ENCODE measurements at regions not wholly inside any gene's neighbourhood (a gene's known extent, or its start where the extent isn't known, plus 50 kb on each side); places are given as distances from the start of the nearest gene placed in this dataset.
A peak's percentile ranks its signal among the peaks of the same experiment; 100 is the strongest.
"Not testable (repeated sequence)": the region's sequence is repeated elsewhere in the genome, so short reads cannot be mapped to it uniquely, and the experiment has no call there.

- DNase-seq (no peak), ATAC-seq (ENCODE audit: insufficient read depth, low read depth) (no peak)
- Histone ChIP-seq H3K27ac (ENCODE audit: low read length) (no peak overlapping the region), H4K20me1 (ENCODE audit: insufficient read depth, low read length) (no peaks in the 10 kb centered on the region), H3K4me1 (ENCODE audit: insufficient read depth, low read length) (no peaks in the 10 kb centered on the region), H3K9me3 (ENCODE audit: insufficient read depth, low read length, severe bottlenecking) (peaks cover 3% of the 10 kb centered on the region), H3K79me2 (ENCODE audit: insufficient read depth, low read length) (no peaks in the 10 kb centered on the region), H3K4me3 (ENCODE audit: low read depth in 1 of 2, low read length in 2 of 2) (no peak overlapping the region), H3K9ac (ENCODE audit: low read depth, low read length) (no peak overlapping the region), H2AFZ (ENCODE audit: low read depth, low read length) (no peak overlapping the region), H3K36me3 (ENCODE audit: insufficient read depth, low read length) (no peaks in the 10 kb centered on the region), H3K27me3 (ENCODE audit: insufficient read depth, low read length, poor library complexity) (no peaks in the 10 kb centered on the region), H3K4me2 (ENCODE audit: insufficient read depth, low read length) (no peak overlapping the region)
- TF ChIP-seq CTCF (IDR thresholded peaks at IDR 0.05; ENCODE audit: borderline replicate concordance, extremely low read depth, low read length, poor library complexity, severe bottlenecking) (no peak), EZH2 (IDR thresholded peaks at IDR 0.05; ENCODE audit: borderline replicate concordance, low read depth, low read length, severe bottlenecking) (no peak)
Measured at GRCh38 chr5:42315214-42315613, 108.0 kb upstream of the GHR start.

- Histone ChIP-seq H3K4me2 (ENCODE audit: insufficient read depth, low read length) (no peak overlapping the region), H3K9ac (ENCODE audit: low read depth, low read length) (no peak overlapping the region), H4K20me1 (ENCODE audit: insufficient read depth, low read length) (no peaks in the 10 kb centered on the region), H2AFZ (ENCODE audit: low read depth, low read length) (no peak overlapping the region), H3K79me2 (ENCODE audit: insufficient read depth, low read length) (no peaks in the 10 kb centered on the region), H3K27me3 (ENCODE audit: insufficient read depth, low read length, poor library complexity) (no peaks in the 10 kb centered on the region), H3K4me1 (ENCODE audit: insufficient read depth, low read length) (no peaks in the 10 kb centered on the region), H3K9me3 (ENCODE audit: insufficient read depth, low read length, severe bottlenecking) (peaks cover 3% of the 10 kb centered on the region), H3K27ac (ENCODE audit: low read length) (no peak overlapping the region), H3K36me3 (ENCODE audit: insufficient read depth, low read length) (no peaks in the 10 kb centered on the region), H3K4me3 (ENCODE audit: low read depth in 1 of 2, low read length in 2 of 2) (no peak overlapping the region)
- TF ChIP-seq CTCF (IDR thresholded peaks at IDR 0.05; ENCODE audit: borderline replicate concordance, extremely low read depth, low read length, poor library complexity, severe bottlenecking) (no peak), EZH2 (IDR thresholded peaks at IDR 0.05; ENCODE audit: borderline replicate concordance, low read depth, low read length, severe bottlenecking) (no peak)
- ATAC-seq (ENCODE audit: insufficient read depth, low read depth) (no peak), DNase-seq (no peak)
Measured at GRCh38 chr5:42317575-42317974, 105.7 kb upstream of the GHR start.

GRCh38 chr5:42319546-42319945 is 103.7 kb upstream of the GHR start:
- H4K20me1 ChIP-seq (ENCODE audit: insufficient read depth, low read length); ATAC-seq (ENCODE audit: insufficient read depth, low read depth); H3K9me3 ChIP-seq (ENCODE audit: insufficient read depth, low read length, severe bottlenecking); H3K79me2 ChIP-seq (ENCODE audit: insufficient read depth, low read length); H3K36me3 ChIP-seq (ENCODE audit: insufficient read depth, low read length); H3K4me1 ChIP-seq (ENCODE audit: insufficient read depth, low read length); H3K9ac ChIP-seq (ENCODE audit: low read depth, low read length); H3K27me3 ChIP-seq (ENCODE audit: insufficient read depth, low read length, poor library complexity); H3K4me3 ChIP-seq (ENCODE audit: low read depth in 1 of 2, low read length in 2 of 2); H3K4me2 ChIP-seq (ENCODE audit: insufficient read depth, low read length); H2AFZ ChIP-seq (ENCODE audit: low read depth, low read length); H3K27ac ChIP-seq (ENCODE audit: low read length): not testable (repeated sequence)
- DNase-seq = peak; percentile 6

GRCh38 chr5:42321785-42322184 is 101.5 kb upstream of the GHR start:
- Histone ChIP-seq H3K36me3 (ENCODE audit: insufficient read depth, low read length) (no peaks in the 10 kb centered on the region), H2AFZ (ENCODE audit: low read depth, low read length) (no peak overlapping the region), H3K9ac (ENCODE audit: low read depth, low read length) (no peak overlapping the region), H3K4me3 (ENCODE audit: low read depth in 1 of 2, low read length in 2 of 2) (no peak overlapping the region), H3K9me3 (ENCODE audit: insufficient read depth, low read length, severe bottlenecking) (peaks cover 3% of the 10 kb centered on the region), H3K4me1 (ENCODE audit: insufficient read depth, low read length) (no peaks in the 10 kb centered on the region), H3K4me2 (ENCODE audit: insufficient read depth, low read length) (no peak overlapping the region), H3K27me3 (ENCODE audit: insufficient read depth, low read length, poor library complexity) (no peaks in the 10 kb centered on the region), H4K20me1 (ENCODE audit: insufficient read depth, low read length) (no peaks in the 10 kb centered on the region), H3K27ac (ENCODE audit: low read length) (no peak overlapping the region), H3K79me2 (ENCODE audit: insufficient read depth, low read length) (no peaks in the 10 kb centered on the region)
- no peak for ATAC-seq (ENCODE audit: insufficient read depth, low read depth)
- DNase-seq = no peak
- no peak for TF ChIP-seq CTCF (IDR thresholded peaks at IDR 0.05; ENCODE audit: borderline replicate concordance, extremely low read depth, low read length, poor library complexity, severe bottlenecking)
- no peak for TF ChIP-seq EZH2 (IDR thresholded peaks at IDR 0.05; ENCODE audit: borderline replicate concordance, low read depth, low read length, severe bottlenecking)
